Right hindlimb (tissue), 1 donor: ENCODE measurements at regions not wholly inside any gene's neighbourhood (a gene's known extent, or its start where the extent isn't known, plus 50 kb on each side); places are given as distances from the start of the nearest gene placed in this dataset.

ENCODE experiments used
- DNase-seq: peaks from one replicate; pipeline ENCODE4 v3.0.0-alpha.2; 2018

DNA sequence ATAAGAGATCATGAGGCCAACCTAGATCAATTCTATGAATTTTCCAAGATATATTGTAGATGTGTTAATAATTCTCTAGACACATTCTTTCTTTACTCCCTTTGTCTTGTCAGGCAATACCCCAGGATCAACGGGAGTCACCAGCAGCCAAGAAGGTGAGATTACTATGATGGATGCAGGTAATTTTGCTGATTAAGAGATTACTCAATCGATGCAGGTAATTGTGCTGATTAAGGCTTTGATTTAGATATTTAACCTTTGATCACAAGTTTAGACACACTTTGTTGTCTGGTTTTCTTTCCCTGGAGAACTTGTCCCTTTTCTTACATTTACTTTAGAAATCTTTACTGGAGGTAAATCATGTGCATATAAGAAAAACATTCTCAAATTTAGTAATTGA lies 134.3 kb upstream of the CNTN1 start:
- DNase-seq, result no peak

GRCh38 chr12:40559865-40560264 lies 132.4 kb upstream of the CNTN1 start:
- DNase-seq, result no peak

DNA sequence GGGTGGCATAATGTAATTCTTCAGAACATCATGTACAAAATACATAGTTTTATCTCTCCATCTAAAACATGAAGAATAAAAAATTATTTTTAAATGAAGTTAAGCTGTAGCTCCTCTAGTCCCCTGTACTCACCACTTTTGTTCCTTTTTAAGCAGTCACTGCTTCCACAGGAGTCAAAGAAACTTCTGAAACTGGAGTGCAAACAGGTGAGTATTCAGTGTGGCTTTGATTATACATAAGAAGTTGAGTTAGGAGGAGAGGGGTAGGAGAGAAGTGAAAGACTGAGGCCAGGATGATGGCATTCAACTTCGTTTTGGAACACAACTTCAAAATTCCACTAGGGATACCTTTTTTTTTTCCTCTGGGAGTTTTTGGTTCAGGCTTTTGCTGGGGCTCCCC lies 131.4 kb upstream of the CNTN1 start:
- no peak for DNase-seq

DNA sequence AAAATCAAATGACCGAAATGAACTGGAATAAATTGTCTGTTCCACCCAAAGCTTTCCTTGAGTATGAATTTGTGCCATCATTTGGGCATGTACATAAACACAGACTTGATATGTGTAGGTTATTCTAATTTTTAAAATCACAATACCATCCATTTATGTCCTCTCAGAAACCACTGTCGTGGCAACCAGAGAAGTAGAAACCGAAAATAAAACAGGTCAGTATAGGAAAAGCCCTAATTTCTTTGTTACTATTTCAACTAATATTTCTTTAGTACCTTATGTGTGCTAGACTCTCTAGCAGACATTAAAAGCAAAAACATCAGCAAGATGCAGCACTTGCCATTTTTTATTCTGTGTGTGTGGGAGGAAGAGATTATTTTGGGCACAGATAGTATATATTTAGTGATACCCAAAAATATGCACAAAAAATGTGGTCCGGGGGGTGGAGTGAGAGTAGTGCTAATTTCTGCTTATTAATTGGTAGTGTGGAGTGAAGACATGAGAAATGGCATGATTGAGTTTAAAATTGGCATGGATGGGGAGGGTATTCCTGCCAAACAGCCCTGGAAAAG lies 130.8 kb upstream of the CNTN1 start:
- no peak for DNase-seq

- DNase-seq, result no peak
These were observed 127.1 kb upstream of the CNTN1 start for GRCh38 chr12:40565029-40565633.

DNA sequence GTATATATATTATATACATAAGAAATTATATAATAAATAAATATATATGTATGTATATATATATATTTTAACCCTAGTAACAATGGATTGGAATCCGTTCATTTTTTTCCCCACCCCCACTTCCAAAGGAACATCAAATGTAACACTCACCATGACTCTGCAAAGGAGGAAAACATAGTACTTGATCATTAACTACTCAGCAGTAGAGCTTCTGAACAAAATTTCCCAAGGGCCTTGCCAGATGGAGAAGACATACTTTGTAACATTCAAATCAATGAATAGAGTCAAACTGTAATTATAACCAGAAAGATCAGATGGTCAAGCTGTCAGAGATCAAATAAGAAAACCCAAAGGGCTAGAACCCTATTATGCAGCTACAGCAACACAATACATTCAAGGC lies 126.0 kb upstream of the CNTN1 start:
- no peak for DNase-seq

- no peak for DNase-seq
These were observed 122.5 kb upstream of the CNTN1 start for GRCh38 chr12:40569626-40570179.

DNA sequence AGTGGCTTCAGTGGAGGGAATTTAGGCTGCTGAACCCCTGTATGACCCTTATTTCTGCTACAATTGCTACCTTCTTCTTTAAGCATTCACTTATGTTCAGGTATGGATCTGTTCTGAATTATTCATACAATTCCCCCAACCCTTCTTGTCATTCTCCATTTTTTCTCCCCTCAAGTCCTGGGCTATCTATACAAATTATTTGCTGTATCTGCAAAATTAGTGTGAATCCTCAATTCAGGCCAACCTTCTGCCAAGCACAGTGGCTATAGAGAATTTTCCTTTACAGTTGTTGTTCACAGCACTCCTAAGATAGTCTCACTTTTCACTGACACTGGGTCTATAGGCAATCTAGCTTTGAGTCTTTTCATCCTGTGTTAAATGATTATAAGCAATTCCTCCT lies 119.2 kb upstream of the CNTN1 start:
- no peak for DNase-seq

GRCh38 chr12:40575987-40576386 lies 116.3 kb upstream of the CNTN1 start:
- no peak for DNase-seq

- DNase-seq, result no peak
These were observed 114.4 kb upstream of the CNTN1 start for GRCh38 chr12:40577834-40578233.

- no peak for DNase-seq
These were observed 112.6 kb upstream of the CNTN1 start for GRCh38 chr12:40579687-40580086.

DNA sequence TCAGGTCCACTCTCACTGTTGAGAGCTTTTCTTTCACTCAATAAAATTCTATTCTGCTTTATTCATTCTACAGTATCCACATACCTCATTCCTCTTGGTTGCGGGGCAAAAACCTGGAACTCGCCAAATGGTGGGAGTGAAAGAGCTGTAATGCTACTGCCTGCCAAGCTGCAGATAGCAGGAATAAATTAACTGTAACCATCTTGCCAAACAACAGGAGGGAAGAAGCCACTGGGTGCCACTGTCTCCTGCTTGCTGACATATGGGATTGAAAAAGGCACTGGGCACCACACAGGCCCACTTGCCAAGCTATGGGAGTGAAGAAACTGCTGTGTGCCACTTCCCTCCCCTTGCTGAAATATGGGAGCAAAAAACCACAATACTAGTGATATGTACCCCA lies 111.9 kb upstream of the CNTN1 start:
- DNase-seq, result no peak

DNA sequence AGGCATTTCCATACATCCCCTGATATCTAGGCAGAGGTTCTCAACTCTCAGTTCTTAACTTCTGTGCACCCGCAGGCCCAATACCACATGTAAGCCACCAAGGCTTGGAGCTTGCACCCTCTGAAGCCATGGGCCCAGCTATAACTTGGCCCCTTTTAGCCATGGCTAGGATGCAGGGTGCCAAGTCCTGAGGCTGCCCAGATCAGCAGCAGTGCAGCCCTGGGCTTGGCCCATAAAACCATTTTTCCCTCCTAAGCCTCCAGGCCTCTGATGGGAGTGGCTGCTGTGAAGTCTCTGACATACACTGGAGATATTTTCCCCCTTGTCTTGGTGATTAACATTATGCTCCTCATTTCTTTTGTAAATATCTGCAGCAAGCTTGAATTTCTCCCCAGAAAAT lies 110.3 kb upstream of the CNTN1 start:
- no peak for DNase-seq

GRCh38 chr12:40583743-40584142 lies 108.5 kb upstream of the CNTN1 start:
- no peak for DNase-seq

DNA sequence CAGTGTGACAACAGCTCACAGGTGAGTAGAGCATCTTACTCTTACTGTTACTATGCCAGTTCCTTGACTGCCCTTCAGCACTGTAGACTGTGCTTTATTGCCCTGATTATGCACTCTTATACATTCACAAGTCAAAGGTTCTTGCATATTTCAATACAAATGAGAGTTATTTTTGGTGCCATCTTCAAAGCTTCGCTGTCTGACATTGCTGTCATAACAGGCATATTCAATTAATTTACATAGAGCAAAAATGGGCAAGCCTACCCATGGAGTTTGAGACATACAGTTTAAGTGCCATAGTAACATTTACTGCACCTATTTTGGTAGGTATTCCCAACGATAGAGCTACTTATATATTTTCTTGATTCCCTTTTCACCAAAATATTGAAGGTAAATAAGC lies 107.5 kb upstream of the CNTN1 start:
- DNase-seq, result no peak

- no peak for DNase-seq
These were observed 105.4 kb upstream of the CNTN1 start for GRCh38 chr12:40586823-40587222.

DNA sequence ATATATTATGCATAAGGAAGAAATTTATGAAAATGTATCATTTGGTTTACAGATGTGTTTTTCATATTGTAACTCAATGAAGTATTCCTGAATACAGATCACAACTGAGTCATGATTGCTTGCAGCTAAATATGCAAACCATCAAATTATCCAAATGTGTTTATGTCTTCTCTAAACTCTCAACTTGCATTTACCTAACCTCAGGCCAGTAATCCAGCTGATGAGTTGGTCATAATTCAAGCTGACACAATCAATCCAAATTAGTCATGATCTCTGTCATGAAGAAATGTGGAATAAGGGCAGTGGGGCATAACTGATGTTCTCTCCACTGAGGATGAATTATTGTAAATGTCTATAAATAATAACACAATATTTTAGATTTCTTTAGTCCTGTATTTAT lies 104.8 kb upstream of the CNTN1 start:
- no peak for DNase-seq

GRCh38 chr12:40587970-40588369 lies 104.3 kb upstream of the CNTN1 start:
- DNase-seq, result no peak

- no peak for DNase-seq
These were observed 95.1 kb upstream of the CNTN1 start for GRCh38 chr12:40597133-40597532.

GRCh38 chr12:40598073-40598472 lies 94.2 kb upstream of the CNTN1 start:
- DNase-seq, result no peak

- no peak for DNase-seq
These were observed 89.7 kb upstream of the CNTN1 start for GRCh38 chr12:40602562-40602961.

DNA sequence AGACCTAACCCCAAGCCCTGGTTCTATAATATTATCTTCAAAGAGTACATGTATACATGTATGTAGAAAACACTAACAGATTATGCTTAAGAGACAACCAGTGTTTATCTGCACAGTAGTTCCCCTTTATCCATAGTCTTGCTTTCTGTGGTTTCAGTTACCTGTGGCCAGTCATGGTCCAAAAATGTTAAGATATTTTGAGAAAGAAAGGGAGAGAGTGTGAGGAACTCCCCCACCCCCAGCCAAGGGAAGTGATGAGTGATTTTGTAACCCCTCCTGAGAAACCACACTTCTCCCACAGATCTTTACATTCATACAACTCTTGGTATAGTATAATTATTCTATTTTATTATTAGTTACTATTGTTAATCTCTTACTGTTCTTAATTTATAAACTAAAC lies 77.3 kb upstream of the CNTN1 start:
- no peak for DNase-seq

- no peak for DNase-seq
These were observed 76.6 kb upstream of the CNTN1 start for GRCh38 chr12:40615590-40615989.

DNA sequence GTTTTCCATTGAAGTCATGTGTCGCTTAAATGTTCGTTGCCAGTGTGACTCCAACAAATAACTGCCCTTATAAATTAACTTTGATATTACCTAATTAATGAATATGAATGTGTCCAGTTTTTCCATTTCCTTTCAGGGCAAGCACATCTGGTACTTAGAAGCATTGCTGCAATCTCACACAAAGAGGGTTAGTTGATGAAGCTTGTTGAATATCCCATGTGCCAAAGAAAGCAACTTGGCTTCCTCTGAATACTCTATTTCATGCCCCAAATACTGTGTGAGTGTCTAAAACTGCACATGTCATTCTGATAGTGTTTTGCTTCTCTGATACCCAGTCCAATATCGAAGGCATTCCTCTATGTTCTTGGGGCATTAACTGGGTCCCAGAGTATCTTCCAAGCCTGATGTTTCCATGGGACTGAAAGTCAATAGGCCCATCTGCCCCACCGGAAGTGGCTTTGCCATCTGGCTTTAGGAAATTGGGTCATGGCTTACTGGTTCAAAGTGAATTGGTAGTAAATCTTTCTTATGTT lies 75.8 kb upstream of the CNTN1 start:
- no peak for DNase-seq

- no peak for DNase-seq
These were observed 73.6 kb upstream of the CNTN1 start for GRCh38 chr12:40618636-40619035.
